HL-60 (cell line): ENCODE measurements at regions not wholly inside any gene's neighbourhood (a gene's known extent, or its start where the extent isn't known, plus 50 kb on each side); places are given as distances from the start of the nearest gene placed in this dataset.

ENCODE experiments used
- CTCF ChIP-seq: IDR thresholded peaks from one replicate; pipeline ENCODE4 v1.5.1; 2011; ENCODE audit warnings: low read length, control low read depth, inconsistent platforms; ENCODE audit not compliant: insufficient read depth
- GABPA ChIP-seq: IDR thresholded peaks from 2 replicates; pipeline ENCODE4 v1.6.1; 2012; ENCODE audit warnings: low read depth
- POLR2AphosphoS5 ChIP-seq: IDR thresholded peaks from 2 replicates; pipeline ENCODE4 v1.6.1; 2012; ENCODE audit warnings: low read depth
- TF ChIP-seq, protein P1 (sequence below): IDR thresholded peaks from 2 replicates; pipeline ENCODE4 v1.6.1; 2012; ENCODE audit warnings: low read depth; ENCODE audit not compliant: insufficient replicate concordance

GRCh38 chr2:7986431-7986830, 695.4 kb upstream of the ID2 start:
- TF ChIP-seq CTCF = no peak
- TF ChIP-seq POLR2AphosphoS5 = no peak
- TF ChIP-seq, protein P1, sequence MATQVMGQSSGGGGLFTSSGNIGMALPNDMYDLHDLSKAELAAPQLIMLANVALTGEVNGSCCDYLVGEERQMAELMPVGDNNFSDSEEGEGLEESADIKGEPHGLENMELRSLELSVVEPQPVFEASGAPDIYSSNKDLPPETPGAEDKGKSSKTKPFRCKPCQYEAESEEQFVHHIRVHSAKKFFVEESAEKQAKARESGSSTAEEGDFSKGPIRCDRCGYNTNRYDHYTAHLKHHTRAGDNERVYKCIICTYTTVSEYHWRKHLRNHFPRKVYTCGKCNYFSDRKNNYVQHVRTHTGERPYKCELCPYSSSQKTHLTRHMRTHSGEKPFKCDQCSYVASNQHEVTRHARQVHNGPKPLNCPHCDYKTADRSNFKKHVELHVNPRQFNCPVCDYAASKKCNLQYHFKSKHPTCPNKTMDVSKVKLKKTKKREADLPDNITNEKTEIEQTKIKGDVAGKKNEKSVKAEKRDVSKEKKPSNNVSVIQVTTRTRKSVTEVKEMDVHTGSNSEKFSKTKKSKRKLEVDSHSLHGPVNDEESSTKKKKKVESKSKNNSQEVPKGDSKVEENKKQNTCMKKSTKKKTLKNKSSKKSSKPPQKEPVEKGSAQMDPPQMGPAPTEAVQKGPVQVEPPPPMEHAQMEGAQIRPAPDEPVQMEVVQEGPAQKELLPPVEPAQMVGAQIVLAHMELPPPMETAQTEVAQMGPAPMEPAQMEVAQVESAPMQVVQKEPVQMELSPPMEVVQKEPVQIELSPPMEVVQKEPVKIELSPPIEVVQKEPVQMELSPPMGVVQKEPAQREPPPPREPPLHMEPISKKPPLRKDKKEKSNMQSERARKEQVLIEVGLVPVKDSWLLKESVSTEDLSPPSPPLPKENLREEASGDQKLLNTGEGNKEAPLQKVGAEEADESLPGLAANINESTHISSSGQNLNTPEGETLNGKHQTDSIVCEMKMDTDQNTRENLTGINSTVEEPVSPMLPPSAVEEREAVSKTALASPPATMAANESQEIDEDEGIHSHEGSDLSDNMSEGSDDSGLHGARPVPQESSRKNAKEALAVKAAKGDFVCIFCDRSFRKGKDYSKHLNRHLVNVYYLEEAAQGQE = no peak
- TF ChIP-seq GABPA = no peak
